Cardiac fibroblast (primary cell): ENCODE measurements at regions not wholly inside any gene's neighbourhood (a gene's known extent, or its start where the extent isn't known, plus 50 kb on each side); places are given as distances from the start of the nearest gene placed in this dataset.

Source experiments
- DNase-seq, 2 donors: peaks; one replicate each; pipeline versions ENCODE4 v3.0.0 to v3.0.0-alpha.2; 2010; ENCODE audit warnings: low read depth in 2 of 2
- H3K4me3 ChIP-seq, 2 donors: replicated peaks in 1 of 2; 1 replicate in 1 of 2; 2 replicates in 1 of 2; pipeline ENCODE4 v1.5.1; 2011; ENCODE audit warnings: low read depth in 2 of 2, low read length in 2 of 2, mild to moderate bottlenecking in 2 of 2, moderate library complexity in 1 of 2
- TF ChIP-seq, protein P1 (sequence below): IDR thresholded peaks from one replicate; pipeline ENCODE4 v1.5.1; 2011; ENCODE audit warnings: low read depth, mild to moderate bottlenecking, low read length, inconsistent platforms

DNA sequence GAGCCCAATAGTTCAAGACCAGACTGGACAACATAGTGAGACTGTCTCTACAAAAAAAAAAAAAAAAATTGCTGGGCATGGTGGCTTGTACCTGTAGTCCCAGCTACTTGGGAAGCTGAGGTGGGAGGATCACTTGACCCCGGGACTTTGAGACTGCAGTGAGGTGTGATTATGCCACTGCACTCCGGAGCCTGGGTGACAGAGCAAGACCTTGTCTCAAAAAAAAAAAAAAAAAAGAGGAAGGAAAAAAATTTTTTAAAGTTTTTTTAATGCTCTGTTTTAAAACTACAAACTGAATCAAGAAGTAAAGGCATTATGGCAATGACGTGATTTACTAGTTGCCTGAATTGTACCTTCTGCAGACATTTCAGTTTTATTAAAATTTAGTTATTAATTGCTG, 54.5 kb upstream of the ZDBF2 start:
- H3K4me3 ChIP-seq = no peak overlapping the region
- DNase-seq = no peak
- TF ChIP-seq, protein P1, sequence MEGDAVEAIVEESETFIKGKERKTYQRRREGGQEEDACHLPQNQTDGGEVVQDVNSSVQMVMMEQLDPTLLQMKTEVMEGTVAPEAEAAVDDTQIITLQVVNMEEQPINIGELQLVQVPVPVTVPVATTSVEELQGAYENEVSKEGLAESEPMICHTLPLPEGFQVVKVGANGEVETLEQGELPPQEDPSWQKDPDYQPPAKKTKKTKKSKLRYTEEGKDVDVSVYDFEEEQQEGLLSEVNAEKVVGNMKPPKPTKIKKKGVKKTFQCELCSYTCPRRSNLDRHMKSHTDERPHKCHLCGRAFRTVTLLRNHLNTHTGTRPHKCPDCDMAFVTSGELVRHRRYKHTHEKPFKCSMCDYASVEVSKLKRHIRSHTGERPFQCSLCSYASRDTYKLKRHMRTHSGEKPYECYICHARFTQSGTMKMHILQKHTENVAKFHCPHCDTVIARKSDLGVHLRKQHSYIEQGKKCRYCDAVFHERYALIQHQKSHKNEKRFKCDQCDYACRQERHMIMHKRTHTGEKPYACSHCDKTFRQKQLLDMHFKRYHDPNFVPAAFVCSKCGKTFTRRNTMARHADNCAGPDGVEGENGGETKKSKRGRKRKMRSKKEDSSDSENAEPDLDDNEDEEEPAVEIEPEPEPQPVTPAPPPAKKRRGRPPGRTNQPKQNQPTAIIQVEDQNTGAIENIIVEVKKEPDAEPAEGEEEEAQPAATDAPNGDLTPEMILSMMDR = no peak

DNA sequence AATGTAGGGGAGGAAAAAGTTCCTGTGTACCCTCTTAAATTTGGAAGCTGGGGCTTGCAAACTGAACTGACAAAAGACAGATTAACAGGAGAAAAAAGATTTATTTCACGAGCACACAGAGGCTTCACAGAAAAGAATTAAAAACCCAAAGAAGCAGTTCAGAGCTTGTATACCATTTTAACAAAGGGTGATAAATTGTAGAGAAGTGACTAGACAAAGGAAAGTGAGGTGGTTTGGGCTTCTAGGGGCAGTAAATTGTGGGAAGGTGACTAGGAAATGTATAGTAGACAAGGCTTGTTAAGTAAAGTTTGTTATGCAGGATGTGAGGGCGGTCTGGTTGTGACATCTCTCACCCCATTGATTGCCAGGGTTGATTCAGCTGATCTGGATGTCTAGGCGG, 53.5 kb upstream of the ZDBF2 start:
- no peak overlapping the region for H3K4me3 ChIP-seq
- TF ChIP-seq, protein P1 = no peak
- DNase-seq = no peak
